ENCODE measurements at regions not wholly inside any gene's neighbourhood (a gene's known extent, or its start where the extent isn't known, plus 50 kb on each side); places are given as distances from the start of the nearest gene placed in this dataset. TPM values are rescaled to one million over a fixed set of nuclear protein-coding genes. Genes with fewer than 3 reads are reported as not detected.

Small RNA genes lying in the stretch of these regions (small RNA-seq; reads per million reads assigned to genes)
- gene RN7SL797P (ENCODE audit: insufficient read depth) = not detected
